Peyer's patch (tissue), 4 donors: ENCODE measurements at regions not wholly inside any gene's neighbourhood (a gene's known extent, or its start where the extent isn't known, plus 50 kb on each side); places are given as distances from the start of the nearest gene placed in this dataset.

Source experiments
- POLR2A ChIP-seq, 2 donors: fragments of 450-650 bp; IDR thresholded peaks; one replicate each; pipeline ENCODE4 v1.5.1; 2017; ENCODE audit warnings: antibody characterized with exemption in 2 of 2, mild to moderate bottlenecking in 2 of 2, moderate library complexity in 2 of 2
- TF ChIP-seq, protein P1 (sequence below), 6 experiments: fragments of 450-650 bp in 4 of 6; fragments of 200-600 bp in 2 of 6; sonication (generic) in 1 of 6; IDR thresholded peaks; one replicate each; pipeline ENCODE4 v1.5.1; 2017 to 2019; ENCODE audit warnings: antibody characterized with exemption in 6 of 6, mild to moderate bottlenecking in 3 of 6, moderate library complexity in 1 of 6

DNA sequence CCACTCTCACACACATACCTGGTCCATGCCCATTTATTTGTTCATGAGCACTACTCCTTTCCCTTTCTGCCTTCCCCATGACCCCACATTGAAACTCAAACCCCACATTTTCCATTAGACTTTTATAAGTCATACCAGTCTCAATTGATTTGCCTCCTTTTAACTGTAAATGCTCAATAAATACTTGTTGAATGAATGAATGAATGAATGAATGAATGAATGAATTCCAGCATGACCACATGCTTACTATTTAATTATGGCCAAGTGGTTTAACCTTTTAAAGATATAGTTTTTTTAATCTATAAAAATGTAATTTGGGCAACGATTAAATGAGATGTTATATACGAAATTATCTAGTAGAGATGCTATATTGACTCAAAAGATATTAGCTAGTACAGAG, 54.1 kb upstream of the GRAMD2B start:
- TF ChIP-seq, protein P1, sequence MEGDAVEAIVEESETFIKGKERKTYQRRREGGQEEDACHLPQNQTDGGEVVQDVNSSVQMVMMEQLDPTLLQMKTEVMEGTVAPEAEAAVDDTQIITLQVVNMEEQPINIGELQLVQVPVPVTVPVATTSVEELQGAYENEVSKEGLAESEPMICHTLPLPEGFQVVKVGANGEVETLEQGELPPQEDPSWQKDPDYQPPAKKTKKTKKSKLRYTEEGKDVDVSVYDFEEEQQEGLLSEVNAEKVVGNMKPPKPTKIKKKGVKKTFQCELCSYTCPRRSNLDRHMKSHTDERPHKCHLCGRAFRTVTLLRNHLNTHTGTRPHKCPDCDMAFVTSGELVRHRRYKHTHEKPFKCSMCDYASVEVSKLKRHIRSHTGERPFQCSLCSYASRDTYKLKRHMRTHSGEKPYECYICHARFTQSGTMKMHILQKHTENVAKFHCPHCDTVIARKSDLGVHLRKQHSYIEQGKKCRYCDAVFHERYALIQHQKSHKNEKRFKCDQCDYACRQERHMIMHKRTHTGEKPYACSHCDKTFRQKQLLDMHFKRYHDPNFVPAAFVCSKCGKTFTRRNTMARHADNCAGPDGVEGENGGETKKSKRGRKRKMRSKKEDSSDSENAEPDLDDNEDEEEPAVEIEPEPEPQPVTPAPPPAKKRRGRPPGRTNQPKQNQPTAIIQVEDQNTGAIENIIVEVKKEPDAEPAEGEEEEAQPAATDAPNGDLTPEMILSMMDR (IDR thresholded peaks at IDR 0.05) = no peak
- no peak for TF ChIP-seq POLR2A (IDR thresholded peaks at IDR 0.05)
